Sigmoid colon (tissue), 6 donors: ENCODE measurements at regions not wholly inside any gene's neighbourhood (a gene's known extent, or its start where the extent isn't known, plus 50 kb on each side); places are given as distances from the start of the nearest gene placed in this dataset.
"Not testable (repeated sequence)": the region's sequence is repeated elsewhere in the genome, so short reads cannot be mapped to it uniquely, and the experiment has no call there.

ENCODE experiments used
- DNase-seq: peaks from one replicate; pipeline ENCODE4 v3.0.0-alpha.2; 2019
- H3K27ac ChIP-seq, 4 donors: fragments of 200-600 bp; sonication (generic); one replicate each; pipeline ENCODE4 v1.5.1; 2016 to 2019; ENCODE audit warnings: mild to moderate bottlenecking in 1 of 4
- H3K27me3 ChIP-seq, 3 donors: fragments of 200-600 bp; sonication (generic); one replicate each; pipeline ENCODE4 v1.5.1; 2019; ENCODE audit warnings: mild to moderate bottlenecking in 1 of 3
- H3K36me3 ChIP-seq, 4 donors: fragments of 200-600 bp; sonication (generic); one replicate each; pipeline ENCODE4 v1.5.1; 2016 to 2019
- H3K4me1 ChIP-seq, 4 donors: fragments of 200-600 bp; sonication (generic); one replicate each; pipeline ENCODE4 v1.5.1; 2017 to 2019
- H3K4me3 ChIP-seq, 4 donors: fragments of 200-600 bp; sonication (generic); one replicate each; pipeline ENCODE4 v1.5.1; 2017 to 2019; ENCODE audit warnings: mild to moderate bottlenecking in 2 of 4, moderate library complexity in 1 of 4
- H3K9me3 ChIP-seq, 4 donors: fragments of 200-600 bp in 3 of 4; sonication (generic) in 3 of 4; one replicate each; pipeline versions ENCODE4 v1.5.1 to v1.6.1; 2013 to 2019
- EP300 ChIP-seq, 4 donors: sonication (generic); formaldehyde crosslinking; IDR thresholded peaks; one replicate each; pipeline ENCODE4 v1.6.1; 2017; ENCODE audit warnings: antibody characterized with exemption in 4 of 4
- POLR2A ChIP-seq, 2 donors: fragments of 450-650 bp; IDR thresholded peaks; one replicate each; pipeline ENCODE4 v1.6.1; 2016; ENCODE audit warnings: antibody characterized with exemption in 2 of 2, mild to moderate bottlenecking in 2 of 2, moderate library complexity in 2 of 2
- POLR2AphosphoS5 ChIP-seq, 4 donors: sonication (generic); formaldehyde crosslinking; IDR thresholded peaks; one replicate each; pipeline ENCODE4 v1.6.1; 2017; ENCODE audit warnings: antibody characterized with exemption in 4 of 4
- WGBS, 2 donors: extraction: QIAGEN DNeasy Blood & Tissue Kit; methylation state at CpG; one replicate each; pipeline ENCODE4 v1.1.7; 2013; 5-methylcytosine and 5-hydroxymethylcytosine counted together
- intact Hi-C: fragments of 100-400 bp; cut with DNase I; formaldehyde crosslinking; loops from one replicate; pipeline ENCODE4 v1.15.1; 2023
- TF ChIP-seq, protein P1 (sequence below), 4 experiments: fragments of 450-650 bp in 3 of 4; fragments of 200-600 bp in 1 of 4; IDR thresholded peaks; one replicate each; pipeline ENCODE4 v1.5.1; 2016 to 2019; ENCODE audit warnings: antibody characterized with exemption in 4 of 4, mild to moderate bottlenecking in 3 of 4, moderate library complexity in 2 of 4
- donor health status: healthy with polysubstance abuse.
- donor health status: healthy.

DNA sequence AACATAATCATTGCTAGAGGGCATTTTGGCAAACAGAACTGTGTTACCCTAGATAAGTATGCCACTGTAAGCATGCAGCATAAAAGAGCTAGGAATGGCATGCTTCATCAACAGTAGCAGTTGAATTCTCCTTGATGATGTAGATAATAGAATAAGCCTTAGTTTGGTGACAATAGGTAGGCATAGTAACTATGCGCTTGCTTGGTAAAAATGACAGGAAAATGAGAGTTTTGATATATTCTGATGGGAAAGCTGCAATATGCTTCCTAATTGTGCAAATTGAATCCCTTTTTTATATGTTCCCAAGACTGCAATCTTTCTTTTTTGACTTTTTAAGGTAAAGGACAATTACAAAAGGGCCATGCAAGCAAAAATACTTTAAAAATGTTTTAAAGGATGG, 930.9 kb upstream of the FAM98A start:
- WGBS, 2 donors: 95 to 97% methylated on average over 1 of the region's 1 CpG
- peaks cover 0 to 1% (median 0%) of the 10 kb centered on the region in 4 donors for H3K9me3 ChIP-seq
- DNase-seq: no peak
- H3K36me3 ChIP-seq: no peaks in the 10 kb centered on the region
- no peak overlapping the region for H3K27ac ChIP-seq
- H3K4me3 ChIP-seq: no peak overlapping the region
- intact Hi-C loops: no loop called here
- no peak for TF ChIP-seq EP300 (IDR thresholded peaks at IDR 0.05)
- no peak for TF ChIP-seq POLR2A (IDR thresholded peaks at IDR 0.05)
- TF ChIP-seq POLR2AphosphoS5 (IDR thresholded peaks at IDR 0.05): no peak
- TF ChIP-seq, protein P1, sequence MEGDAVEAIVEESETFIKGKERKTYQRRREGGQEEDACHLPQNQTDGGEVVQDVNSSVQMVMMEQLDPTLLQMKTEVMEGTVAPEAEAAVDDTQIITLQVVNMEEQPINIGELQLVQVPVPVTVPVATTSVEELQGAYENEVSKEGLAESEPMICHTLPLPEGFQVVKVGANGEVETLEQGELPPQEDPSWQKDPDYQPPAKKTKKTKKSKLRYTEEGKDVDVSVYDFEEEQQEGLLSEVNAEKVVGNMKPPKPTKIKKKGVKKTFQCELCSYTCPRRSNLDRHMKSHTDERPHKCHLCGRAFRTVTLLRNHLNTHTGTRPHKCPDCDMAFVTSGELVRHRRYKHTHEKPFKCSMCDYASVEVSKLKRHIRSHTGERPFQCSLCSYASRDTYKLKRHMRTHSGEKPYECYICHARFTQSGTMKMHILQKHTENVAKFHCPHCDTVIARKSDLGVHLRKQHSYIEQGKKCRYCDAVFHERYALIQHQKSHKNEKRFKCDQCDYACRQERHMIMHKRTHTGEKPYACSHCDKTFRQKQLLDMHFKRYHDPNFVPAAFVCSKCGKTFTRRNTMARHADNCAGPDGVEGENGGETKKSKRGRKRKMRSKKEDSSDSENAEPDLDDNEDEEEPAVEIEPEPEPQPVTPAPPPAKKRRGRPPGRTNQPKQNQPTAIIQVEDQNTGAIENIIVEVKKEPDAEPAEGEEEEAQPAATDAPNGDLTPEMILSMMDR (IDR thresholded peaks at IDR 0.05): no peak
- no peaks in the 10 kb centered on the region for H3K4me1 ChIP-seq
- H3K27me3 ChIP-seq: no peaks in the 10 kb centered on the region

DNA sequence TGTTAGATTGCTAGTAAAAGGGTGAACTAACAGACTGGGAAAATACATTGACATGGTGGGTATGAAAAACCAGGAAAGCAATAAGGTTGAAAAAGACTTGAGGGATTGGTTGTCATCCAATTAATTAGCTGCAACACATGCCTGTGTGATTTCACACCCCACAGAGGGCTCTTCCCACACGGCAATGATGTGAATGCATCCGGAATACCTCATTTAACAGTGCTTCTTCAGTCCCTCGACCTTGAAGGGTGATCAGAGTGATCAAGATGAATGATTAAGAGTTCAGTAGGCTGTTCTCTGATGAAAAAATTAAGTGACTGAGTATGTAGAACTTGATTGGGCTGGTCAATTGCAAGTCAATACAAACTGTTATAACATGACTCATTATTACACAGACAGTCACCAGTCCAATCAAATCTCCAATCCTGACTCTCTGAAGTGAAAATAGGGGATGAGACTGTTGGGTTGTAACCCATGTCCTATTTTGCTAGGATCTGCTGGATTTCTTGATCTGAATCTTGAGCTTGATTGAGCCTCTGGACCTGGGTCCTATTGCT, 924.9 kb upstream of the FAM98A start:
- DNase-seq: no peak
- TF ChIP-seq POLR2A (IDR thresholded peaks at IDR 0.05): no peak
- TF ChIP-seq EP300 (IDR thresholded peaks at IDR 0.05): no peak
- no peak for TF ChIP-seq POLR2AphosphoS5 (IDR thresholded peaks at IDR 0.05)
- TF ChIP-seq, protein P1 (IDR thresholded peaks at IDR 0.05): no peak
- H3K36me3 ChIP-seq: no peaks in the 10 kb centered on the region
- intact Hi-C loops: no loop called here
- no peaks in the 10 kb centered on the region for H3K27me3 ChIP-seq
- H3K4me1 ChIP-seq: no peaks in the 10 kb centered on the region
- H3K9me3 ChIP-seq: peaks cover 0 to 4% (median 0%) of the 10 kb centered on the region in 4 donors
- no peak overlapping the region for H3K27ac ChIP-seq
- no peak overlapping the region for H3K4me3 ChIP-seq
- WGBS, 2 donors: 68 to 71% methylated on average over 3 of the region's 3 CpGs

DNA sequence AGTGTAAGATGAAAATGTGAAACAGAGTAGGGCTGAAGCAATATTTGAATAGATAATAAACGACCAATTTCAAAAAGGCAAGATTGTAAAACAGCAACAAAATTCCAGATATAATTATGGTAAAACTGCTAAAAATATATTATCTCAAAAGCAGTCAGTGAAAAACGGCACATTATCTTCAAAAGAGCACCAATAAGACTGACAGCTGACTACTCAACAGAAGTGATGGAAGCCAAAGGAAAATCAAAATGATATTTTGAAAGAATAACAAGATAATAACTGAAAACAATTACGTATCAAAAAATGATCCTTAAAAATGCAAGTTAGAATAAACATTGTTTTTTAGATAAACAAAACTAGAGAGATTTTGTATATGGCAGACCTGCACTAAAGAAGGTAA, 920.6 kb upstream of the FAM98A start:
- intact Hi-C loops: no loop called here
- Histone ChIP-seq H3K4me1 (no peaks in the 10 kb centered on the region), H3K9me3 (peaks cover 0 to 4% (median 0%) of the 10 kb centered on the region in 4 donors), H3K36me3 (no peaks in the 10 kb centered on the region), H3K27ac (no peak overlapping the region), H3K4me3 (no peak overlapping the region), H3K27me3 (no peaks in the 10 kb centered on the region)
- TF ChIP-seq EP300 (IDR thresholded peaks at IDR 0.05) (no peak), POLR2AphosphoS5 (IDR thresholded peaks at IDR 0.05) (no peak), POLR2A (IDR thresholded peaks at IDR 0.05) (no peak)
- TF ChIP-seq, protein P1 (IDR thresholded peaks at IDR 0.05): no peak
- 73 to 84% methylated on average over 3 of the region's 3 CpGs for WGBS, 2 donors
- no peak for DNase-seq

DNA sequence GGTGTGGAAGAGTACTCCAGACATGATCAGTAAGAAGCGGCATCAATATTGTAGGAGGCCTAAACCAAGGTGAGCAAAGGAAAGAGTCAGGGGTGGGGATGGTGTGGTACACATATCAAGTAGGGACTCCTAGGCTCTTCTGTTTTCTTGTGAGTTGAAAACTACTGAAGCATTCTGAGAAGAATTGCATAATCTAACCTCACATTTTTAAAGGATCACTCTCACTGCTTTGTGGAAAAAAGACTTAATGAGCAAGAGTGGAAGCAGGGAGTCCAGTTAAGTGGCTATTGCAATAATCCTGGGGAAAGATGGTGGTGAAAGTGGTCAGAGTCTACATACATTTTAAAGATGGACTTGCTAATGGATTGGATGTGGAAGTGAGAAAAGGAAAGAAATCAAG, 899.5 kb upstream of the FAM98A start:
- intact Hi-C loops: no loop called here
- Histone ChIP-seq H3K36me3 (no peaks in the 10 kb centered on the region), H3K27ac (no peak overlapping the region), H3K4me3 (no peak overlapping the region), H3K9me3 (no peaks in the 10 kb centered on the region), H3K27me3 (no peaks in the 10 kb centered on the region), H3K4me1 (no peaks in the 10 kb centered on the region)
- WGBS, 2 donors: 92 to 97% methylated on average over 1 of the region's 1 CpG
- DNase-seq: no peak
- TF ChIP-seq EP300 (IDR thresholded peaks at IDR 0.05) (no peak), POLR2AphosphoS5 (IDR thresholded peaks at IDR 0.05) (no peak), POLR2A (IDR thresholded peaks at IDR 0.05) (no peak)
- TF ChIP-seq, protein P1 (IDR thresholded peaks at IDR 0.05): no peak

DNA sequence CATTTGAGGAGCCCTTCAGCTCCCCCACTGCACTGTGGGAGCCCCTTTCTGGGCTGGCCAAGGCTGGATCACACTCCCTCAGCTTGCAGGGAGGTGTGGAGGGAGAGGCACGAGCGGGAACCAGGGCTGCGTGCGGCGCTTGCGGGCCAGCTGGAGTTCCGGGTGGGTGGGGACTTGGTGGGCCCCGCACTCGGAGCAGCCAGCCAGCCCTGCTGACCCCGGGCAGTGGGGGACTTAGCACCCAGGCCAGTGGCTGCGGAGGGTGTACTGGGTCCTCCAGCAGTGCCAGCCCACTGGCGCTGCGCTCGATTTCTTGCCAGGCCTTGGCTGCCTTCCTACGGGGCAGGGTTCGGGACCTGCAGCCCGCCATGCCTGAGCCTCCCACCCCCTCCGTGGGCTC, 895.1 kb upstream of the FAM98A start:
- intact Hi-C loops, DNase-seq: not testable (repeated sequence)
- 91 to 94% methylated on average over 18 of the region's 18 CpGs for WGBS, 2 donors

More for the DNA sequence above, 895.1 kb upstream of the FAM98A start:
- H3K27ac ChIP-seq, H3K27me3 ChIP-seq, H3K9me3 ChIP-seq, H3K4me3 ChIP-seq, H3K4me1 ChIP-seq, H3K36me3 ChIP-seq: not testable (repeated sequence)
